H9 (cell line): ENCODE measurements at regions not wholly inside any gene's neighbourhood (a gene's known extent, or its start where the extent isn't known, plus 50 kb on each side); places are given as distances from the start of the nearest gene placed in this dataset.

Experiments
- DNase-seq: peaks from one replicate; pipeline ENCODE4 v3.0.0-alpha.2; 2017
- H2AFZ ChIP-seq: one replicate; pipeline ENCODE4 v1.6.1; 2013; ENCODE audit warnings: mild to moderate bottlenecking, low read length, control low read depth, moderate library complexity
- H2AK5ac ChIP-seq: 2 replicates; pipeline ENCODE4 v1.6.1; 2013; ENCODE audit warnings: low read length, control low read depth, mixed read lengths; ENCODE audit not compliant: insufficient read length
- H2BK120ac ChIP-seq: one replicate; pipeline ENCODE4 v1.6.1; 2013; ENCODE audit warnings: low read depth, mild to moderate bottlenecking, low read length, control low read depth, inconsistent platforms; ENCODE audit not compliant: poor library complexity, severe bottlenecking
- H2BK12ac ChIP-seq: 2 replicates; pipeline ENCODE4 v1.6.1; 2013; ENCODE audit warnings: low read length, control low read depth, mixed read lengths, low read depth; ENCODE audit not compliant: insufficient read length
- H2BK15ac ChIP-seq: 2 replicates; pipeline ENCODE4 v1.6.1; 2013; ENCODE audit warnings: low read depth, low read length, control low read depth
- H2BK20ac ChIP-seq: one replicate; pipeline ENCODE4 v1.6.1; 2013; ENCODE audit warnings: low read depth, mild to moderate bottlenecking, low read length, control low read depth, inconsistent platforms; ENCODE audit not compliant: poor library complexity, severe bottlenecking
- H2BK5ac ChIP-seq: 2 replicates; pipeline ENCODE4 v1.6.1; 2013; ENCODE audit warnings: low read length, control low read depth, mixed read lengths; ENCODE audit not compliant: insufficient read length
- H3K14ac ChIP-seq: 2 replicates; pipeline ENCODE4 v1.6.1; 2013; ENCODE audit warnings: low read length, control low read depth; ENCODE audit not compliant: insufficient read depth
- H3K18ac ChIP-seq: 2 replicates; pipeline ENCODE4 v1.6.1; 2013; ENCODE audit warnings: low read depth, mild to moderate bottlenecking, mixed read lengths, low read length, control low read depth; ENCODE audit not compliant: insufficient read length
- H3K23ac ChIP-seq: 2 replicates; pipeline ENCODE4 v1.6.1; 2013; ENCODE audit warnings: low read length, control low read depth, mixed read lengths, low read depth; ENCODE audit not compliant: insufficient read length
- H3K23me2 ChIP-seq: 2 replicates; pipeline ENCODE4 v1.6.1; 2013; ENCODE audit warnings: low read depth, mild to moderate bottlenecking, mixed read lengths, low read length, control low read depth; ENCODE audit not compliant: insufficient read length, poor library complexity, severe bottlenecking
- H3K27ac ChIP-seq: 2 replicates; pipeline ENCODE4 v1.5.1; 2013; ENCODE audit warnings: low read length, control low read depth, mixed read lengths, low read depth; ENCODE audit not compliant: insufficient read length
- H3K27me3 ChIP-seq: 2 replicates; pipeline ENCODE4 v1.6.1; 2013; ENCODE audit warnings: low read length, control low read depth, inconsistent platforms; ENCODE audit not compliant: insufficient read depth
- H3K4ac ChIP-seq: 2 replicates; pipeline ENCODE4 v1.6.1; 2013; ENCODE audit warnings: low read depth, mild to moderate bottlenecking, control low read depth, inconsistent platforms, low read length, moderate library complexity
- H3K4me1 ChIP-seq: 2 replicates; pipeline ENCODE4 v1.6.1; 2013; ENCODE audit warnings: low read length, control low read depth, inconsistent platforms; ENCODE audit not compliant: insufficient read depth
- H3K4me2 ChIP-seq: 2 replicates; pipeline ENCODE4 v1.6.1; 2013; ENCODE audit warnings: low read length, control low read depth, mixed read lengths; ENCODE audit not compliant: insufficient read length, insufficient read depth
- H3K56ac ChIP-seq: 2 replicates; pipeline ENCODE4 v1.6.1; 2013; ENCODE audit warnings: low read depth, mild to moderate bottlenecking, mixed read lengths, low read length, control low read depth; ENCODE audit not compliant: insufficient read length
- H3K79me1 ChIP-seq: 2 replicates; pipeline ENCODE4 v1.6.1; 2013; ENCODE audit warnings: low read depth, mild to moderate bottlenecking, moderate library complexity, low read length, control low read depth, inconsistent platforms; ENCODE audit not compliant: insufficient read depth, poor library complexity, severe bottlenecking
- H3K79me2 ChIP-seq: 2 replicates; pipeline ENCODE4 v1.6.1; 2013; ENCODE audit warnings: low read length, control low read depth, inconsistent platforms; ENCODE audit not compliant: insufficient read depth
- H3K9ac ChIP-seq: 2 replicates; pipeline ENCODE4 v1.6.1; 2013; ENCODE audit warnings: low read length, control low read depth, mixed read lengths; ENCODE audit not compliant: insufficient read length; ENCODE audit errors: extremely low read depth
- H3K9me3 ChIP-seq: one replicate; pipeline ENCODE4 v1.6.1; 2013; ENCODE audit warnings: low read depth, low read length, inconsistent platforms; ENCODE audit not compliant: control insufficient read depth
- H3T11ph ChIP-seq: one replicate; pipeline ENCODE4 v1.6.1; 2013; ENCODE audit warnings: mild to moderate bottlenecking, low read length, control low read depth, inconsistent platforms
- H4K20me1 ChIP-seq: one replicate; pipeline ENCODE4 v1.6.1; 2013; ENCODE audit not compliant: control insufficient read depth, insufficient read length, insufficient read depth
- H4K5ac ChIP-seq: 2 replicates; pipeline ENCODE4 v1.6.1; 2013; ENCODE audit warnings: low read depth, mild to moderate bottlenecking, mixed read lengths, low read length, control low read depth; ENCODE audit not compliant: insufficient read length
- H4K8ac ChIP-seq: replicated peaks from 2 replicates; pipeline ENCODE4 v1.6.1; 2013; ENCODE audit warnings: low read length, control low read depth, mixed read lengths, low read depth; ENCODE audit not compliant: insufficient read length
- H4K91ac ChIP-seq: 2 replicates; pipeline ENCODE4 v1.6.1; 2013; ENCODE audit warnings: low read depth, mild to moderate bottlenecking, moderate library complexity, mixed read lengths, low read length, control low read depth; ENCODE audit not compliant: insufficient read length
- H3K27ac Mint-ChIP-seq, 3 experiments: 2 replicates in 2 of 3; 3 replicates in 1 of 3; pipeline ENCODE4 v1.8.0; 2020 to 2021; ENCODE audit warnings: mixed read lengths in 3 of 3, mild to moderate bottlenecking in 1 of 3, moderate library complexity in 1 of 3
- H3K27me3 Mint-ChIP-seq: 2 replicates; pipeline ENCODE4 v1.8.0; 2021; ENCODE audit warnings: low read depth, mild to moderate bottlenecking, moderate library complexity, mixed read lengths
- H3K36me3 Mint-ChIP-seq, 3 experiments: 2 replicates in 2 of 3; 3 replicates in 1 of 3; pipeline ENCODE4 v1.8.0; 2020 to 2021; ENCODE audit warnings: low read depth in 3 of 3, mixed read lengths in 3 of 3; ENCODE audit not compliant: insufficient read depth in 1 of 3
- H3K4me1 Mint-ChIP-seq, 2 experiments: 2 replicates each; pipeline ENCODE4 v1.8.0; 2020; ENCODE audit warnings: mixed read lengths in 2 of 2
- H3K4me3 Mint-ChIP-seq, 2 experiments: 2 replicates in 1 of 2; 3 replicates in 1 of 2; pipeline ENCODE4 v1.8.0; 2020 to 2021; ENCODE audit warnings: mild to moderate bottlenecking in 2 of 2, mixed read lengths in 2 of 2, moderate library complexity in 1 of 2
- H3K9me3 Mint-ChIP-seq, 2 experiments: 2 replicates in 1 of 2; 3 replicates in 1 of 2; pipeline ENCODE4 v1.8.0; 2020; ENCODE audit warnings: mild to moderate bottlenecking in 2 of 2, mixed read lengths in 2 of 2, moderate library complexity in 1 of 2
- WGBS: extraction: QIAGEN DNeasy Blood & Tissue Kit; methylation state at CpG from one replicate; pipeline ENCODE4 v1.1.7; 2013; ENCODE audit warnings: missing lambda C conversion rate, low lambda C conversion rate, mixed read lengths; ENCODE audit not compliant: insufficient read length; ENCODE audit errors: extremely low coverage; 5-methylcytosine and 5-hydroxymethylcytosine counted together
- TF ChIP-seq, protein P1 (sequence below): fragments of 200-600 bp; sonication (generic); conservative IDR thresholded peaks from 3 replicates; pipeline ENCODE4 v1.8.0; 2021; ENCODE audit warnings: antibody characterized with exemption, mild to moderate bottlenecking

DNA sequence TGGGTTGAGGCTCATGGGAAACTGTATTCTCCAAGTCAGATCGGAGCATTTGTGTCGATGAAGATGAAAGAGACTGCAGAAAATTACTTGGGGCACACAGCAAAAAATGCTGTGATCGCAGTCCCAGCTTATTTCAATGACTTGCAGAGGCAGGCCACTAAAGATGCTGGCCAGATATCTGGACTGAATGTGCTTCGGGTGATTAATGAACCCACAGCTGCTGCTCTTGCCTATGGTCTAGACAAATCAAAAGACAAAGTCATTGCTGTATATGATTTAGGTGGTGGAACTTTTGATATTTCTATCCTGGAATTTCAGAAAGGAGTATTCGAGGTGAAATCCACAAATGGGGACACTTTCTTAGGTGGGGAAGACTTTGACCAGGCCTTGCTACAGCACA, 336.6 kb downstream of the PAX3 start:
- no CpG with 5 or more reads among the region's 5 CpGs for WGBS
- Histone ChIP-seq H3T11ph (no peak overlapping the region), H3K4ac (no peak overlapping the region), H4K5ac (no peak overlapping the region), H2BK15ac (no peak overlapping the region), H3K27ac (no peak overlapping the region), H3K18ac (no peak overlapping the region), H3K23me2 (no peaks in the 10 kb centered on the region), H3K9me3 (no peaks in the 10 kb centered on the region), H2BK120ac (no peak overlapping the region), H3K79me1 (no peaks in the 10 kb centered on the region), H4K20me1 (no peaks in the 10 kb centered on the region), H3K4me2 (no peak overlapping the region), H2AFZ (no peak overlapping the region), H2BK20ac (no peak overlapping the region), H3K14ac (no peak overlapping the region), H3K23ac (no peak overlapping the region), H3K56ac (no peak overlapping the region), H3K4me1 (no peaks in the 10 kb centered on the region), H3K27me3 (no peaks in the 10 kb centered on the region), H4K8ac (no peak overlapping the region), H2BK5ac (no peak overlapping the region), H3K79me2 (no peaks in the 10 kb centered on the region), H3K9ac (no peak overlapping the region), H2BK12ac (no peak overlapping the region), H4K91ac (no peak overlapping the region), H2AK5ac (no peak overlapping the region)
- DNase-seq, result no peak
- TF ChIP-seq, protein P1, sequence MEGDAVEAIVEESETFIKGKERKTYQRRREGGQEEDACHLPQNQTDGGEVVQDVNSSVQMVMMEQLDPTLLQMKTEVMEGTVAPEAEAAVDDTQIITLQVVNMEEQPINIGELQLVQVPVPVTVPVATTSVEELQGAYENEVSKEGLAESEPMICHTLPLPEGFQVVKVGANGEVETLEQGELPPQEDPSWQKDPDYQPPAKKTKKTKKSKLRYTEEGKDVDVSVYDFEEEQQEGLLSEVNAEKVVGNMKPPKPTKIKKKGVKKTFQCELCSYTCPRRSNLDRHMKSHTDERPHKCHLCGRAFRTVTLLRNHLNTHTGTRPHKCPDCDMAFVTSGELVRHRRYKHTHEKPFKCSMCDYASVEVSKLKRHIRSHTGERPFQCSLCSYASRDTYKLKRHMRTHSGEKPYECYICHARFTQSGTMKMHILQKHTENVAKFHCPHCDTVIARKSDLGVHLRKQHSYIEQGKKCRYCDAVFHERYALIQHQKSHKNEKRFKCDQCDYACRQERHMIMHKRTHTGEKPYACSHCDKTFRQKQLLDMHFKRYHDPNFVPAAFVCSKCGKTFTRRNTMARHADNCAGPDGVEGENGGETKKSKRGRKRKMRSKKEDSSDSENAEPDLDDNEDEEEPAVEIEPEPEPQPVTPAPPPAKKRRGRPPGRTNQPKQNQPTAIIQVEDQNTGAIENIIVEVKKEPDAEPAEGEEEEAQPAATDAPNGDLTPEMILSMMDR, result no peak
- Mint-ChIP-seq H3K27ac (no peak overlapping the region), H3K9me3 (no peaks in the 10 kb centered on the region), H3K4me3 (no peak overlapping the region), H3K27me3 (no peaks in the 10 kb centered on the region), H3K4me1 (peaks cover 21 to 27% of the 10 kb centered on the region in 2 experiments), H3K36me3 (no peaks in the 10 kb centered on the region)
